ENCODE measurements at regions not wholly inside any gene's neighbourhood (a gene's known extent, or its start where the extent isn't known, plus 50 kb on each side); places are given as distances from the start of the nearest gene placed in this dataset.

GRCh38 chr7:33757563-33758165, 147.7 kb upstream of the BMPER start:
- DNase-seq, result peak; percentile 7 to 22

GRCh38 chr7:33760146-33760545, 145.2 kb upstream of the BMPER start:
- DNase-seq, result no peak

- no peak for DNase-seq
Measured at GRCh38 chr7:33760834-33761233, 144.5 kb upstream of the BMPER start.

- DNase-seq, result no peak
Measured at GRCh38 chr7:33761449-33762080, 143.8 kb upstream of the BMPER start.

- no peak for DNase-seq
Measured at GRCh38 chr7:33762151-33762910, 143.0 kb upstream of the BMPER start.

GRCh38 chr7:33762911-33763306, 142.4 kb upstream of the BMPER start:
- DNase-seq, result no peak

GRCh38 chr7:33764752-33765451, 140.4 kb upstream of the BMPER start:
- no peak for DNase-seq

GRCh38 chr7:33766405-33766804, 138.9 kb upstream of the BMPER start:
- DNase-seq, result no peak

GRCh38 chr7:33769930-33770329, 135.4 kb upstream of the BMPER start:
- DNase-seq, result no peak

GRCh38 chr7:33770576-33770975, 134.8 kb upstream of the BMPER start:
- no peak for DNase-seq

GRCh38 chr7:33771422-33771821, 133.9 kb upstream of the BMPER start:
- DNase-seq, result no peak

GRCh38 chr7:33773053-33773452, 132.3 kb upstream of the BMPER start:
- no peak for DNase-seq

GRCh38 chr7:33774762-33775523, 130.4 kb upstream of the BMPER start:
- no peak for DNase-seq

- no peak for DNase-seq
Measured at GRCh38 chr7:33775790-33776189, 129.5 kb upstream of the BMPER start.

GRCh38 chr7:33776788-33777187, 128.6 kb upstream of the BMPER start:
- no peak for DNase-seq

GRCh38 chr7:33778195-33778594, 127.1 kb upstream of the BMPER start:
- no peak for DNase-seq

- no peak for DNase-seq
Measured at GRCh38 chr7:33779216-33779615, 126.1 kb upstream of the BMPER start.

- DNase-seq, result no peak
Measured at GRCh38 chr7:33781167-33781566, 124.2 kb upstream of the BMPER start.

GRCh38 chr7:33781796-33782195, 123.5 kb upstream of the BMPER start:
- no peak for DNase-seq

- no peak for DNase-seq
Measured at GRCh38 chr7:33784000-33784399, 121.3 kb upstream of the BMPER start.

- DNase-seq, result no peak
Measured at GRCh38 chr7:33788531-33788930, 116.8 kb upstream of the BMPER start.

- no peak for DNase-seq
Measured at GRCh38 chr7:33789871-33790630, 115.3 kb upstream of the BMPER start.

All from stimulated activated CD4-positive, alpha-beta T cell treated with anti-CD3 and anti-CD28 coated beads, Interleukin-2, amount 100 ng/mL, for 48 hours (primary cell).